OCI-LY3 (cell line): ENCODE measurements at regions not wholly inside any gene's neighbourhood (a gene's known extent, or its start where the extent isn't known, plus 50 kb on each side); places are given as distances from the start of the nearest gene placed in this dataset.

Experiments
- H2AFZ ChIP-seq: fragments of 200-600, 300-600 bp; shearing (Covaris generic); 2 replicates; pipeline ENCODE4 v1.6.0; 2014; ENCODE audit warnings: antibody characterized with exemption, low read depth, low read length
- H3K27ac ChIP-seq: fragments of 200-600, 300-600 bp; sonication (generic); 2 replicates; pipeline ENCODE4 v1.5.1; 2014; ENCODE audit warnings: mild to moderate bottlenecking, low read length, moderate library complexity, mixed read lengths
- H3K27me3 ChIP-seq: fragments of 200-600, 300-600 bp; sonication (generic); 2 replicates; pipeline ENCODE4 v1.6.1; 2014; ENCODE audit warnings: low read depth, low read length, mixed read lengths
- H3K36me3 ChIP-seq: fragments of 200-600, 300-600 bp; sonication (generic); replicated peaks from 2 replicates; pipeline ENCODE3; 2014; ENCODE audit warnings: low read depth, low read length, mixed read lengths
- H3K4me1 ChIP-seq: fragments of 300-600, 200-600 bp; sonication (generic); 2 replicates; pipeline ENCODE4 v1.6.1; 2014; ENCODE audit warnings: low read length, mixed read lengths
- H3K4me2 ChIP-seq: fragments of 200-600, 300-600 bp; sonication (generic); 2 replicates; pipeline ENCODE4 v1.6.1; 2014; ENCODE audit warnings: low read length, mixed read lengths
- H3K4me3 ChIP-seq: fragments of 300-600, 200-600 bp; sonication (generic); 2 replicates; pipeline ENCODE4 v1.5.1; 2014; ENCODE audit warnings: antibody characterized with exemption, mild to moderate bottlenecking, low read length, moderate library complexity
- H3K79me2 ChIP-seq: fragments of 300-600, 200-600 bp; shearing (Covaris generic); 2 replicates; pipeline ENCODE4 v1.6.1; 2014; ENCODE audit warnings: mild to moderate bottlenecking, low read length, mixed read lengths
- H3K9ac ChIP-seq: fragments of 300-600, 200-600 bp; shearing (Covaris generic); 2 replicates; pipeline ENCODE4 v1.6.0; 2014; ENCODE audit warnings: mild to moderate bottlenecking, low read length, moderate library complexity
- H3K9me3 ChIP-seq: fragments of 200-600, 300-600 bp; shearing (Covaris generic); 2 replicates; pipeline ENCODE4 v1.6.1; 2014; ENCODE audit warnings: low read length, mixed read lengths; ENCODE audit not compliant: insufficient read depth
- H4K20me1 ChIP-seq: fragments of 200-600, 300-600 bp; sonication (generic); 2 replicates; pipeline ENCODE4 v1.6.1; 2016; ENCODE audit warnings: low read length, mixed read lengths; ENCODE audit not compliant: insufficient read depth
- CTCF ChIP-seq: fragments of 200-600, 300-600 bp; sonication (generic); IDR thresholded peaks from 2 replicates; pipeline ENCODE4 v1.5.1; 2014; ENCODE audit warnings: antibody characterized with exemption, low read length, low read depth
- EZH2phosphoT487 ChIP-seq: fragments of 200-600 bp; shearing (Covaris generic); IDR thresholded peaks from 2 replicates; pipeline ENCODE4 v1.6.1; 2018; ENCODE audit warnings: antibody characterized with exemption, mixed run types, low read depth

- Histone ChIP-seq H2AFZ (no peak overlapping the region), H3K36me3 (no peaks in the 10 kb centered on the region), H3K4me3 (no peak overlapping the region), H3K9me3 (no peaks in the 10 kb centered on the region), H3K27ac (no peak overlapping the region), H4K20me1 (no peaks in the 10 kb centered on the region), H3K4me2 (no peak overlapping the region), H3K27me3 (no peaks in the 10 kb centered on the region), H3K9ac (no peak overlapping the region), H3K4me1 (no peaks in the 10 kb centered on the region), H3K79me2 (no peaks in the 10 kb centered on the region)
- TF ChIP-seq CTCF (no peak), EZH2phosphoT487 (no peak)
Measured at GRCh38 chr4:136528131-136528530, 1004.2 kb downstream of the PCDH18 start.

- no peak for TF ChIP-seq EZH2phosphoT487
- TF ChIP-seq CTCF: no peak
- no peak overlapping the region for H3K4me2 ChIP-seq
- no peak overlapping the region for H3K27ac ChIP-seq
- no peaks in the 10 kb centered on the region for H3K27me3 ChIP-seq
- H3K9me3 ChIP-seq: no peaks in the 10 kb centered on the region
- no peak overlapping the region for H2AFZ ChIP-seq
- H3K4me3 ChIP-seq: no peak overlapping the region
- no peak overlapping the region for H3K9ac ChIP-seq
- H3K4me1 ChIP-seq: no peaks in the 10 kb centered on the region
- H4K20me1 ChIP-seq: no peaks in the 10 kb centered on the region
- no peaks in the 10 kb centered on the region for H3K36me3 ChIP-seq
- no peaks in the 10 kb centered on the region for H3K79me2 ChIP-seq
Measured at GRCh38 chr4:136526517-136526916, 1005.8 kb downstream of the PCDH18 start.

- Histone ChIP-seq H3K36me3 (no peaks in the 10 kb centered on the region), H4K20me1 (no peaks in the 10 kb centered on the region), H3K79me2 (no peaks in the 10 kb centered on the region), H3K4me1 (no peaks in the 10 kb centered on the region), H3K27me3 (no peaks in the 10 kb centered on the region), H3K4me2 (no peak overlapping the region), H3K9ac (no peak overlapping the region), H3K9me3 (no peaks in the 10 kb centered on the region), H3K4me3 (no peak overlapping the region), H3K27ac (no peak overlapping the region), H2AFZ (no peak overlapping the region)
- no peak for TF ChIP-seq CTCF
- no peak for TF ChIP-seq EZH2phosphoT487
Measured at GRCh38 chr4:136524039-136524438, 1008.3 kb downstream of the PCDH18 start.

GRCh38 chr4:136516371-136516770 lies 1015.9 kb downstream of the PCDH18 start:
- H3K79me2 ChIP-seq: no peaks in the 10 kb centered on the region
- no peak overlapping the region for H3K4me2 ChIP-seq
- H3K9me3 ChIP-seq: 0 out of 2 replicates have a peak, but pooled peaks cover 5% of the 10 kb centered on the region
- no peaks in the 10 kb centered on the region for H4K20me1 ChIP-seq
- H3K27ac ChIP-seq: no peak overlapping the region
- TF ChIP-seq CTCF (no peak), EZH2phosphoT487 (no peak)
- H3K36me3 ChIP-seq: no peaks in the 10 kb centered on the region
- peak overlapping the region; percentile 60 for H2AFZ ChIP-seq
- no peaks in the 10 kb centered on the region for H3K27me3 ChIP-seq
- H3K4me1 ChIP-seq: no peaks in the 10 kb centered on the region
- H3K9ac ChIP-seq: no peak overlapping the region
- H3K4me3 ChIP-seq: no peak overlapping the region
